ENCODE measurements at regions not wholly inside any gene's neighbourhood (a gene's known extent, or its start where the extent isn't known, plus 50 kb on each side); places are given as distances from the start of the nearest gene placed in this dataset.

GRCh38 chr20:11445891-11446290 is 471.8 kb upstream of the BTBD3 start:
- TF ChIP-seq CTCF (IDR thresholded peaks at IDR 0.05), result no peak
- no peak for TF ChIP-seq POLR2A (IDR thresholded peaks at IDR 0.05)
- TF ChIP-seq POLR2AphosphoS5 (IDR thresholded peaks at IDR 0.05), result no peak
